ENCODE measurements at regions not wholly inside any gene's neighbourhood (a gene's known extent, or its start where the extent isn't known, plus 50 kb on each side); places are given as distances from the start of the nearest gene placed in this dataset.

DNA sequence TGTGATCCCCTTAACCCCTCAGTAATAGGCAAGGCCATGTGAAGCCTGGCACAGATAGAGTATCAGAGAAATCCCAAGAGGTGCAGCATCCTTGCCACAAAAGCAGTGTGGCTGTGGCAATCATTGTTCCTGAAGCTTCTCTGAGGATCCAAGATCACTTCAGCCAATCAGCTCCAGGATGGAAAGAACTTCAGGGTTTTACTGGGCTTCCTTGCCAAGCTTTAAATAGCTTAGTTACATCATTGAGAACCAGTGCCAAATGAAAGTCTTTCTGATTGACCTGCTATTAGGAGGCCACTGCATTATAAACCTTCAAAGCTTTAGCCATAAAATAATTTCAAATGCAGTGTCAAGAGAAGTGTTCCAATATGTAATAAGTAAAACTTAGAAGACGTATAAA, 430.6 kb downstream of the PIK3R1 start:
- Histone ChIP-seq H3K4me1 (ENCODE audit: insufficient read depth, low read length) (no peaks in the 10 kb centered on the region), H3K9me3 (ENCODE audit: control insufficient read depth in 1 of 2, insufficient read depth in 1 of 2, low read length in 2 of 2) (no peaks in the 10 kb centered on the region), H3K4me3 (ENCODE audit: low read length) (no peak overlapping the region), H3K36me3 (ENCODE audit: insufficient read depth, low read length) (no peaks in the 10 kb centered on the region), H3K27ac (ENCODE audit: low read depth in 1 of 2, low read length in 2 of 2) (no peak overlapping the region), H3K27me3 (ENCODE audit: control insufficient read depth in 1 of 2, insufficient read depth in 2 of 2, low read length in 2 of 2) (no peaks in the 10 kb centered on the region)
- TF ChIP-seq, protein P1, sequence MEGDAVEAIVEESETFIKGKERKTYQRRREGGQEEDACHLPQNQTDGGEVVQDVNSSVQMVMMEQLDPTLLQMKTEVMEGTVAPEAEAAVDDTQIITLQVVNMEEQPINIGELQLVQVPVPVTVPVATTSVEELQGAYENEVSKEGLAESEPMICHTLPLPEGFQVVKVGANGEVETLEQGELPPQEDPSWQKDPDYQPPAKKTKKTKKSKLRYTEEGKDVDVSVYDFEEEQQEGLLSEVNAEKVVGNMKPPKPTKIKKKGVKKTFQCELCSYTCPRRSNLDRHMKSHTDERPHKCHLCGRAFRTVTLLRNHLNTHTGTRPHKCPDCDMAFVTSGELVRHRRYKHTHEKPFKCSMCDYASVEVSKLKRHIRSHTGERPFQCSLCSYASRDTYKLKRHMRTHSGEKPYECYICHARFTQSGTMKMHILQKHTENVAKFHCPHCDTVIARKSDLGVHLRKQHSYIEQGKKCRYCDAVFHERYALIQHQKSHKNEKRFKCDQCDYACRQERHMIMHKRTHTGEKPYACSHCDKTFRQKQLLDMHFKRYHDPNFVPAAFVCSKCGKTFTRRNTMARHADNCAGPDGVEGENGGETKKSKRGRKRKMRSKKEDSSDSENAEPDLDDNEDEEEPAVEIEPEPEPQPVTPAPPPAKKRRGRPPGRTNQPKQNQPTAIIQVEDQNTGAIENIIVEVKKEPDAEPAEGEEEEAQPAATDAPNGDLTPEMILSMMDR (IDR thresholded peaks at IDR 0.05): no peak
- H3K27me3 Mint-ChIP-seq: no peaks in the 10 kb centered on the region
- H3K9me3 Mint-ChIP-seq: peaks cover 5% of the 10 kb centered on the region
- ChIA-PET CTCF (no interaction called here), POLR2A (no interaction called here)
- no peaks in the 10 kb centered on the region for H3K36me3 Mint-ChIP-seq (ENCODE audit: low read depth)
- no peaks in the 10 kb centered on the region for H3K4me1 Mint-ChIP-seq (ENCODE audit: low read depth)
- intact Hi-C loops (cut with DNase I, micrococcal nuclease): no loop called here
- DNase-seq (no peak), ATAC-seq (ENCODE audit: poor library complexity) (no peak)
- no peak overlapping the region for H3K4me3 Mint-ChIP-seq
- no peak overlapping the region for H3K27ac Mint-ChIP-seq

DNA sequence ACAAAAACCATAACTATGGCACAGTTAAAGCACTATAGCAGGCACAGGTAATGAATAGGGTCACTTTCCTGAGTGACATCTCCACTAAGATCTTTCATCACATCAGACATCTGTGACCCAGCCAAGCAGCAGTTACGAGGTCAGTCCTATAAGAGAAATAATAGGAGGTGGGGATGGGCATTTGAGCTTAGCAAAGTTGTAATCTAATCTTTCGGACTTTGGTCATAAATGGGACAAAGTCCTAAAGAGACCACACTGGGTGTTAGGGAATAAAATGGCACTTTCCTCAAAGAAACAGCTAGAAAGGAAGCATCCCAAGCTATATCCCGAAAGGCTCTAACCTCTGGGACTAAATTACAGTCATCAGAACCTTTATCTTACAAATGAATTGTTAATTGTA, 432.2 kb downstream of the PIK3R1 start:
- H3K4me3 Mint-ChIP-seq: no peak overlapping the region
- H3K4me1 ChIP-seq (ENCODE audit: insufficient read depth, low read length): no peaks in the 10 kb centered on the region
- no peaks in the 10 kb centered on the region for H3K9me3 ChIP-seq (ENCODE audit: control insufficient read depth in 1 of 2, insufficient read depth in 1 of 2, low read length in 2 of 2)
- H3K27ac ChIP-seq (ENCODE audit: low read depth in 1 of 2, low read length in 2 of 2): no peak overlapping the region
- ATAC-seq (ENCODE audit: poor library complexity): no peak
- intact Hi-C loops (cut with DNase I, micrococcal nuclease): no loop called here
- H3K36me3 Mint-ChIP-seq (ENCODE audit: low read depth): no peaks in the 10 kb centered on the region
- H3K9me3 Mint-ChIP-seq: no peaks in the 10 kb centered on the region
- ChIA-PET POLR2A (interaction anchor here (1.3 kb wide), 2 partner anchors 9 to 432 kb away, joined by 3 to 4 read pairs; partner anchors contain the start of gene PIK3R1), CTCF (no interaction called here)
- TF ChIP-seq, protein P1 (IDR thresholded peaks at IDR 0.05): no peak
- no peaks in the 10 kb centered on the region for H3K27me3 ChIP-seq (ENCODE audit: control insufficient read depth in 1 of 2, insufficient read depth in 2 of 2, low read length in 2 of 2)
- no peak for DNase-seq
- H3K4me1 Mint-ChIP-seq (ENCODE audit: low read depth): no peaks in the 10 kb centered on the region
- no peaks in the 10 kb centered on the region for H3K27me3 Mint-ChIP-seq
- no peak overlapping the region for H3K4me3 ChIP-seq (ENCODE audit: low read length)
- no peak overlapping the region for H3K27ac Mint-ChIP-seq
- H3K36me3 ChIP-seq (ENCODE audit: insufficient read depth, low read length): no peaks in the 10 kb centered on the region

DNA sequence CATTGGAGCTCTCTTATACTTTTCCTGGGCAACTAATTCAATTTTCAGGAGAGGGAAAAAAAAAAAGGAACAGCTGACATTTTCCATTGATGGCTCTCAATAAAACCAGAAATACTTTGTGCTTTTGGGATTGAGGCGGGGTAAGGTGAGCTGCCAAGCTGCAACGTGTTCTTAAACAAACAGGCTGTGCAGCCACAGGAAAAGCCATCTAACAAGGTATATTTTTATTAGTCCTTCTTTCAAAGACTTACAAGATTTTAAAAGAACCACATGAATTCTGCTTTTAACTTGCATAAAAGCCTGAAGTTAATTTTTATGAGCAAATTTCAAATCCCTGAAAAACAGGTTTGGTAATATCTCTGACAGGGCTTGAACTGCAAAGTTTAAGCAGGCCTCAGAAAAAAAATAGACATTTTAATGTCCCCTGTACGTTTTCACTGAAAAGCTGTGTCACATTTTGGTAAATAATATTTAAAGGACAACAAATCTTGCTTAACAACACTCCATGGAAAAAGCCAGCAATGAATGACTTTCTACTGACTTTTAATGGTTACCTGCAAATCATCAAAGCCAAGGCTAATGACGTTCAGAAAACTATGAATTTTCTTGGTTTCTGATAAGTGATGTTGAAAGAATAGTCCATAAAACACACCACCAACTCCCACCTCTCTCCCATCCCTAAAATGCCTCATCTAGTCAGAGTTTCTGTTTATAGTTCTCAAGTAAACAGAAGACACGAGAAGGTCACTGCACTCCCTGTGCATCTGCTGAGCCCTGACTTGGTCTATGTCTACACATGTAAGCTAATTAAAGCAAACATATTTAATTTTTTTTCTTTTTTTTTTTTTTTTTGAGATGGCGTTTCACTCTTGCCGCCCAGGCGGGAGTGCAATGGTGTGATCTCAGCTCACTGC, 433.6 kb downstream of the PIK3R1 start:
- H3K27ac Mint-ChIP-seq: no peak overlapping the region
- H3K4me1 Mint-ChIP-seq (ENCODE audit: low read depth): no peaks in the 10 kb centered on the region
- no peaks in the 10 kb centered on the region for H3K4me1 ChIP-seq (ENCODE audit: insufficient read depth, low read length)
- no peak overlapping the region for H3K4me3 Mint-ChIP-seq
- CTCF ChIA-PET: no interaction called here
- no peaks in the 10 kb centered on the region for H3K27me3 Mint-ChIP-seq
- H3K27ac ChIP-seq (ENCODE audit: low read depth in 1 of 2, low read length in 2 of 2): no peak overlapping the region
- intact Hi-C loops (cut with DNase I, micrococcal nuclease): no loop called here
- no peaks in the 10 kb centered on the region for H3K36me3 ChIP-seq (ENCODE audit: insufficient read depth, low read length)
- no peaks in the 10 kb centered on the region for H3K27me3 ChIP-seq (ENCODE audit: control insufficient read depth in 1 of 2, insufficient read depth in 2 of 2, low read length in 2 of 2)
- H3K4me3 ChIP-seq (ENCODE audit: low read length): no peak overlapping the region
- POLR2A ChIA-PET: interaction anchor here (1.3 kb wide), 1 partner anchor 8 kb away, joined by 3 read pairs; no protein-coding TSS in a partner anchor
- ATAC-seq (ENCODE audit: poor library complexity): no peak
- H3K9me3 Mint-ChIP-seq: no peaks in the 10 kb centered on the region
- no peak for DNase-seq
- H3K9me3 ChIP-seq (ENCODE audit: control insufficient read depth in 1 of 2, insufficient read depth in 1 of 2, low read length in 2 of 2): no peaks in the 10 kb centered on the region
- TF ChIP-seq, protein P1 (IDR thresholded peaks at IDR 0.05): no peak
- no peaks in the 10 kb centered on the region for H3K36me3 Mint-ChIP-seq (ENCODE audit: low read depth)

Measured in CD4-positive, alpha-beta T cell (primary cell).